GM23248 (cell line): ENCODE measurements at regions not wholly inside any gene's neighbourhood (a gene's known extent, or its start where the extent isn't known, plus 50 kb on each side); places are given as distances from the start of the nearest gene placed in this dataset.

Source experiments
- DNase-seq: peaks from one replicate; pipeline ENCODE4 v3.0.0-alpha.2; 2015
- H2AFZ ChIP-seq: fragments of 200-600 bp; sonication (generic); 2 replicates; pipeline ENCODE4 v1.6.1; 2016; ENCODE audit warnings: antibody characterized with exemption
- H3F3A ChIP-seq: fragments of 200-600 bp; sonication (generic); 2 replicates; pipeline ENCODE4 v1.6.1; 2016; ENCODE audit warnings: mild to moderate bottlenecking, antibody characterized with exemption, mixed run types; ENCODE audit not compliant: insufficient read depth
- H3K27ac ChIP-seq: fragments of 200-600 bp; sonication (generic); 2 replicates; pipeline ENCODE4 v1.5.1; 2016; ENCODE audit warnings: mild to moderate bottlenecking
- H3K27me3 ChIP-seq: fragments of 200-600 bp; sonication (generic); replicated peaks from 2 replicates; pipeline ENCODE4 v1.6.1; 2016; ENCODE audit warnings: mild to moderate bottlenecking; ENCODE audit not compliant: insufficient read depth
- H3K36me3 ChIP-seq: fragments of 200-600 bp; sonication (generic); 2 replicates; pipeline ENCODE4 v1.6.1; 2016; ENCODE audit warnings: low read depth, mild to moderate bottlenecking
- H3K4me1 ChIP-seq: fragments of 200-600 bp; sonication (generic); 2 replicates; pipeline ENCODE4 v1.6.1; 2016; ENCODE audit warnings: mild to moderate bottlenecking; ENCODE audit not compliant: insufficient read depth
- H3K4me2 ChIP-seq: fragments of 200-600 bp; sonication (generic); one replicate; pipeline ENCODE4 v1.6.1; 2016; ENCODE audit warnings: mild to moderate bottlenecking; ENCODE audit not compliant: unreplicated experiment
- H3K4me3 ChIP-seq: fragments of 200-600 bp; sonication (generic); 2 replicates; pipeline ENCODE4 v1.5.1; 2016; ENCODE audit warnings: mild to moderate bottlenecking
- H3K79me2 ChIP-seq: fragments of 200-600 bp; sonication (generic); 2 replicates; pipeline ENCODE4 v1.6.1; 2016; ENCODE audit warnings: mild to moderate bottlenecking; ENCODE audit not compliant: insufficient read depth
- H3K9ac ChIP-seq: fragments of 200-600 bp; sonication (generic); 2 replicates; pipeline ENCODE4 v1.6.1; 2016; ENCODE audit warnings: mild to moderate bottlenecking
- H3K9me2 ChIP-seq: fragments of 200-600 bp; sonication (generic); 2 replicates; pipeline ENCODE4 v1.6.1; 2016; ENCODE audit warnings: mixed run types, mild to moderate bottlenecking, moderate library complexity; ENCODE audit not compliant: insufficient read depth
- H3K9me3 ChIP-seq: fragments of 200-600 bp; sonication (generic); one replicate; pipeline ENCODE4 v1.6.1; 2017; ENCODE audit warnings: low read depth
- H4K20me1 ChIP-seq: fragments of 200-600 bp; sonication (generic); 2 replicates; pipeline ENCODE4 v1.6.0; 2016; ENCODE audit not compliant: insufficient read depth
- EZH2 ChIP-seq: fragments of 200-600 bp; sonication (generic); IDR thresholded peaks from 2 replicates; pipeline ENCODE4 v1.6.1; 2018; ENCODE audit warnings: antibody characterized with exemption, mild to moderate bottlenecking; ENCODE audit not compliant: insufficient read depth, poor library complexity, severe bottlenecking
- EZH2phosphoT487 ChIP-seq: fragments of 200-600 bp; sonication (generic); IDR thresholded peaks from 2 replicates; pipeline ENCODE4 v1.6.1; 2018; ENCODE audit warnings: antibody characterized with exemption, moderate library complexity, mild to moderate bottlenecking, low read depth; ENCODE audit not compliant: insufficient read depth
- WGBS, 2 experiments: methylation state at CpG; one replicate each; pipeline ENCODE4 v1.1.6; 2015 to 2017; ENCODE audit warnings: low lambda C conversion rate in 2 of 2, low coverage in 1 of 2; ENCODE audit errors: missing lambda C conversion rate in 2 of 2; 5-methylcytosine and 5-hydroxymethylcytosine counted together
- in situ Hi-C: fragments of 300-500 bp; cut with MboI; formaldehyde crosslinking; loops from 2 replicates; pipeline ENCODE4 v1.15.0; 2020

DNA sequence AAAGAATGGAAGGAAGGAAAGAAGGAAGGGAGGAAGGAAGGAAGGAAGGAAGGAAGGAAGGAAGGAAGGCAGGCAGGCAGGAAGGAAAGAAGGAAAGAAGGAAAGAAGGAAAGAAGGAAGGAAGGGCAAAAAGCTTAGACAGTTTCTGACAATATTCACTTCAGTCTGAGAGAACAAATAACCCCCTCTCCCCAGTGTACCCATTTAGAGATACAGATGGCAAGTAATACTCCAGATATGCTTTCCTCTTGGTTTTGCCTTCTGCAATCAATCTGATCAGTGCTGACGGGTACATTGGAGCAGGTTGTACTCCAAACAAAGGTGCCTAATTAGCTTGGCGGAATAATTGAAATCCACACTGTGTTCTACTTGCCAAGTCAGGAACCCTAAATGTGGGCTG lies 534.6 kb upstream of the TMEFF2 start:
- no peaks in the 10 kb centered on the region for H3K36me3 ChIP-seq
- no peak overlapping the region for H3K4me3 ChIP-seq
- no peaks in the 10 kb centered on the region for H3K27me3 ChIP-seq
- DNase-seq = no peak
- no peaks in the 10 kb centered on the region for H3K9me3 ChIP-seq
- no peak overlapping the region for H3K4me2 ChIP-seq
- H3K9ac ChIP-seq = no peak overlapping the region
- H3K9me2 ChIP-seq = no peaks in the 10 kb centered on the region
- 64 to 66% methylated on average over 2 of the region's 2 CpGs for WGBS, 2 experiments
- no peaks in the 10 kb centered on the region for H3K4me1 ChIP-seq
- no peak overlapping the region for H2AFZ ChIP-seq
- H4K20me1 ChIP-seq = no peaks in the 10 kb centered on the region
- TF ChIP-seq EZH2phosphoT487 (no peak), EZH2 (no peak)
- H3K27ac ChIP-seq = no peak overlapping the region
- H3F3A ChIP-seq = no peaks in the 10 kb centered on the region
- in situ Hi-C loops = no loop called here
- H3K79me2 ChIP-seq = no peaks in the 10 kb centered on the region

DNA sequence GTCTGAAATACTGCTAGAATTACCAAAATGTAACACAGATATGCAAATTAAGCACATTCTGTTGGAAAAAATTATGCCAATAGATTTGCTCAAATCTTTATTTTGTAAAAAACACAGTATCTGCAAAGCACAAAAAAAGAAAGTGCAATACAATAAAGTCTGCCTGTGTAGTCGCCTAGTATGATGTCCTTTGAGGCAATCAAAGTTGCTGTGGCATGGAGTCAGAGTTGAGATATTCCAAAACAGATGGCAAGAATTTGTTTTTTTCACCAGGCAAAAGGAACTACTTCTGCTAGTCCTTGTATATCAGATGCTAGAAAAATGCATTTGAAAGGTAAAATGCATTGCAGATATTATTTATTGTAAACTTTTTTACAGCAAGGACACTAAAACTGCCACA lies 531.3 kb upstream of the TMEFF2 start:
- in situ Hi-C loops = no loop called here
- WGBS, 2 experiments = 0% methylated on average over 1 of the region's 1 CpG

DNA sequence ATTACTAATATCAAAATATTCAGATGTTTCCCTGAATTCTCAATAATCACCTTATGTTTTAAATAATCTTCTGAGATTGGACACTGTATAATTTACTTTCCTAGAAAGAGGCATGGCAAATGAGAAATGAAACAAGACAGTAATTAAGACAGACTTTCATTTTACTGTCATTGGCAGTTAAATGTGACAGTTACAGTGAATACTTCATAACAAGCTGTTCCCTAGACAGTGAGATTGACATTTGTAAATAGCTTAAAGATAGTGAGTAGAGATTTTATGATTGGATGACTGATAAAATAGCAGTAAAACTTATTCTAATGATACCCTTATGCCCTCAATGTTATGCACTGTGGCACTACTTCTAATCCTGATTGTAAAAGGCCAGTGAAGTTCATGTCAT lies 524.9 kb upstream of the TMEFF2 start:
- in situ Hi-C loops = no loop called here

More for the DNA sequence above, 531.3 kb upstream of the TMEFF2 start:
- Histone ChIP-seq H3K4me2 (no peak overlapping the region), H3K27me3 (no peaks in the 10 kb centered on the region), H3K79me2 (no peaks in the 10 kb centered on the region), H3K4me3 (no peak overlapping the region), H3K36me3 (no peaks in the 10 kb centered on the region), H3K9me2 (no peaks in the 10 kb centered on the region), H2AFZ (no peak overlapping the region), H3K9me3 (no peaks in the 10 kb centered on the region), H3K27ac (no peak overlapping the region), H3K9ac (no peak overlapping the region), H3F3A (no peaks in the 10 kb centered on the region), H4K20me1 (no peaks in the 10 kb centered on the region), H3K4me1 (no peaks in the 10 kb centered on the region)
- DNase-seq = no peak
- TF ChIP-seq EZH2 = no peak
- no peak for TF ChIP-seq EZH2phosphoT487

DNA sequence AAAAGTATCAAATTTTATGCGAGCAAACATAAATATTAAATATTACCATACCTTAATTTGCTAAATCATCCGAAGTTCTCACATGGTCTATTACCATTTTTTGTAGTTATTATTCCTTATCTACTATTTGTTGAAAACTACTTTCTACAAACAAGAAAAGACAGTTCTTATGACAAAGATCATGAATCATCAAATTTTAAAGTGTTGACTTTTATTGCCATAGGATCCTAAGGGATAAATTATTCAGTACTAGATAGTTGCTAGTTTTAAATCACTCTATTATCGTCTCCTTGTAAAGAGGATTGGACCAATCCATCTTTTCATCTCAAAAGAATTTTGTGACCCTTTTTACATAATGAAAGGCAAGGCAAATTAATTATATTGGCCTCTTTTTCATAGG lies 523.6 kb upstream of the TMEFF2 start:
- Histone ChIP-seq H3K4me2 (no peak overlapping the region), H3K9me3 (peaks cover 3% of the 10 kb centered on the region), H3K4me1 (no peaks in the 10 kb centered on the region), H4K20me1 (no peaks in the 10 kb centered on the region), H2AFZ (no peak overlapping the region), H3K9me2 (no peaks in the 10 kb centered on the region), H3K4me3 (no peak overlapping the region), H3K79me2 (no peaks in the 10 kb centered on the region), H3K9ac (no peak overlapping the region), H3K27me3 (no peaks in the 10 kb centered on the region), H3K36me3 (no peaks in the 10 kb centered on the region), H3F3A (no peaks in the 10 kb centered on the region), H3K27ac (no peak overlapping the region)
- DNase-seq = no peak
- no peak for TF ChIP-seq EZH2phosphoT487
- TF ChIP-seq EZH2 = no peak
- 22 to 24% methylated on average over 3 of the region's 3 CpGs for WGBS, 2 experiments
- in situ Hi-C loops = no loop called here

More for the DNA sequence above, 524.9 kb upstream of the TMEFF2 start:
- Histone ChIP-seq H3K79me2 (no peaks in the 10 kb centered on the region), H3K9me3 (peaks cover 3% of the 10 kb centered on the region), H3K4me1 (no peaks in the 10 kb centered on the region), H3K9me2 (no peaks in the 10 kb centered on the region), H3K4me3 (no peak overlapping the region), H2AFZ (no peak overlapping the region), H4K20me1 (no peaks in the 10 kb centered on the region), H3K27me3 (no peaks in the 10 kb centered on the region), H3K27ac (no peak overlapping the region), H3F3A (no peaks in the 10 kb centered on the region), H3K4me2 (no peak overlapping the region), H3K36me3 (no peaks in the 10 kb centered on the region), H3K9ac (no peak overlapping the region)
- TF ChIP-seq EZH2phosphoT487 = no peak
- TF ChIP-seq EZH2 = no peak
- no peak for DNase-seq

DNA sequence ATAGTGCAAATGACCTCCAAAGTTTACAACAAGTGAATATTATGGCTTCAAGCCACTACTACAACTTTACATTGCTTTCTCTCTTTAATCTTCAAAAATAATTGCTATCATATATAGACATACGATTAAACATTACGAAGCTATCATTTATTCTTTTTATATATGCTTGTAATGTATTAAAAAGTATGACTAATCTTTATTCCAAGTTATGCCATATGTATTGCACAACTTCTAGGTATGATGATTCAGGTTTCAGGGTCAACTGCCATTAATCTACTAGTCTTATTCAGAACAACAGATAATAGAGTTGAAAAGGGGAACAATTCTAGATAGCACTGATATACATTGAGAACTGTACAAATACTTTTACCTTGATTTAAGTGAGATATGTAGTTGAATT lies 506.2 kb upstream of the TMEFF2 start:
- Histone ChIP-seq H3K27ac (no peak overlapping the region), H3K9ac (no peak overlapping the region), H3K36me3 (no peaks in the 10 kb centered on the region), H3K4me2 (no peak overlapping the region), H3F3A (no peaks in the 10 kb centered on the region), H3K4me3 (no peak overlapping the region), H3K9me3 (no peaks in the 10 kb centered on the region), H3K27me3 (no peaks in the 10 kb centered on the region), H2AFZ (no peak overlapping the region), H3K9me2 (no peaks in the 10 kb centered on the region; the same call in 1 of the 2 replicates), H3K79me2 (no peaks in the 10 kb centered on the region), H4K20me1 (no peaks in the 10 kb centered on the region), H3K4me1 (no peaks in the 10 kb centered on the region)
- WGBS, 2 experiments = 24 to 29% methylated on average over 2 of the region's 2 CpGs
- no peak for DNase-seq
- in situ Hi-C loops = no loop called here
- TF ChIP-seq EZH2 (no peak), EZH2phosphoT487 (no peak)
